ENCODE measurements at regions not wholly inside any gene's neighbourhood (a gene's known extent, or its start where the extent isn't known, plus 50 kb on each side); places are given as distances from the start of the nearest gene placed in this dataset.

- TF ChIP-seq CTCF (IDR thresholded peaks at IDR 0.05; ENCODE audit: insufficient read depth, low read length, poor library complexity, severe bottlenecking) (no peak), EZH2phosphoT487 (conservative IDR thresholded peaks at IDR 0.05; ENCODE audit: low read length) (no peak)
Measured at GRCh38 chr5:152900332-152900731, 495.3 kb upstream of the NMUR2 start.

Data from SU-DHL-6 (cell line).